Thymus (tissue), 11 donors: ENCODE measurements at regions not wholly inside any gene's neighbourhood (a gene's known extent, or its start where the extent isn't known, plus 50 kb on each side); places are given as distances from the start of the nearest gene placed in this dataset.

Experiments
- DNase-seq, 9 donors: peaks; one replicate each; pipeline ENCODE4 v3.0.0-alpha.2; 2013; ENCODE audit warnings: low spot score in 9 of 9, low read depth in 6 of 9, missing footprints in 1 of 9
- H3K27ac ChIP-seq, 2 donors: one replicate each; pipeline ENCODE4 v1.5.1; 2013; ENCODE audit warnings: control low read depth in 1 of 2, low read depth in 1 of 2, low read length in 1 of 2, mild to moderate bottlenecking in 1 of 2, moderate library complexity in 1 of 2
- H3K27me3 ChIP-seq, 2 donors: one replicate each; pipeline ENCODE4 v1.5.1; 2013; ENCODE audit warnings: low read length in 1 of 2; ENCODE audit not compliant: control insufficient read depth in 2 of 2, insufficient read depth in 1 of 2
- H3K36me3 ChIP-seq, 2 donors: one replicate each; pipeline ENCODE4 v1.5.1; 2013; ENCODE audit warnings: low read length in 1 of 2, mild to moderate bottlenecking in 1 of 2, moderate library complexity in 1 of 2; ENCODE audit not compliant: control insufficient read depth in 2 of 2, insufficient read depth in 2 of 2
- H3K4me1 ChIP-seq, 2 donors: one replicate each; pipeline ENCODE4 v1.5.1; 2013; ENCODE audit warnings: low read length in 2 of 2; ENCODE audit not compliant: control insufficient read depth in 2 of 2, insufficient read depth in 2 of 2
- H3K4me3 ChIP-seq, 2 donors: one replicate each; pipeline ENCODE4 v1.5.1; 2013; ENCODE audit warnings: low read length in 2 of 2, control low read depth in 1 of 2, mild to moderate bottlenecking in 1 of 2
- H3K9me3 ChIP-seq, 2 donors: one replicate each; pipeline ENCODE4 v1.5.1; 2013; ENCODE audit warnings: low read length in 1 of 2, mild to moderate bottlenecking in 1 of 2; ENCODE audit not compliant: control insufficient read depth in 2 of 2, insufficient read depth in 1 of 2
- WGBS: extraction: QIAGEN DNeasy Blood & Tissue Kit; methylation state at CpG from one replicate; pipeline ENCODE4 v1.1.7; 2013; 5-methylcytosine and 5-hydroxymethylcytosine counted together
- donor health status: healthy.

- H3K4me1 ChIP-seq, result no peaks in the 10 kb centered on the region
- DNase-seq, result no peak
- 96% methylated on average over 4 of the region's 4 CpGs for WGBS
- H3K27ac ChIP-seq, result no peak overlapping the region
- H3K36me3 ChIP-seq, result no peaks in the 10 kb centered on the region
- no peaks in the 10 kb centered on the region for H3K9me3 ChIP-seq
- no peaks in the 10 kb centered on the region for H3K27me3 ChIP-seq
- H3K4me3 ChIP-seq, result no peak overlapping the region
Observed at GRCh38 chr14:105873870-105874512, 347.6 kb downstream of the TMEM121 start.

GRCh38 chr14:105876158-105876557, 349.8 kb downstream of the TMEM121 start:
- H3K27ac ChIP-seq, result no peak overlapping the region
- no peaks in the 10 kb centered on the region for H3K36me3 ChIP-seq
- H3K9me3 ChIP-seq, result peaks cover 0 to 4% of the 10 kb centered on the region in 2 donors
- H3K4me1 ChIP-seq, result peaks cover 5 to 13% of the 10 kb centered on the region in 2 donors
- 38% methylated on average over 4 of the region's 4 CpGs for WGBS
- peak in 1 of 9 donors; percentile 12 for DNase-seq
- H3K4me3 ChIP-seq, result no peak overlapping the region
- no peaks in the 10 kb centered on the region for H3K27me3 ChIP-seq

GRCh38 chr14:105876829-105877228, 350.4 kb downstream of the TMEM121 start:
- 97% methylated on average over 8 of the region's 8 CpGs for whole genome bisulfite sequencing
- Histone ChIP-seq H3K36me3 (no peaks in the 10 kb centered on the region), H3K9me3 (peaks cover 0 to 4% of the 10 kb centered on the region in 2 donors), H3K27ac (no peak overlapping the region), H3K4me3 (no peak overlapping the region), H3K4me1 (peaks cover 5 to 13% of the 10 kb centered on the region in 2 donors), H3K27me3 (no peaks in the 10 kb centered on the region)
- DNase-seq, result no peak

- H3K27me3 ChIP-seq, result no peaks in the 10 kb centered on the region
- no peak overlapping the region for H3K4me3 ChIP-seq
- H3K36me3 ChIP-seq, result no peaks in the 10 kb centered on the region
- DNase-seq, result no peak
- WGBS, result 96% methylated on average over 9 of the region's 9 CpGs
- peaks cover 0 to 4% of the 10 kb centered on the region in 2 donors for H3K9me3 ChIP-seq
- peaks cover 5 to 13% of the 10 kb centered on the region in 2 donors for H3K4me1 ChIP-seq
- no peak overlapping the region for H3K27ac ChIP-seq
Observed at GRCh38 chr14:105877645-105878044, 351.3 kb downstream of the TMEM121 start.

- Histone ChIP-seq H3K4me1 (peaks cover 5 to 13% of the 10 kb centered on the region in 2 donors), H3K36me3 (no peaks in the 10 kb centered on the region), H3K27me3 (no peaks in the 10 kb centered on the region), H3K9me3 (peaks cover 0 to 4% of the 10 kb centered on the region in 2 donors), H3K27ac (no peak overlapping the region), H3K4me3 (no peak overlapping the region)
- 98% methylated on average over 12 of the region's 12 CpGs for WGBS
- DNase-seq, result no peak
Observed at GRCh38 chr14:105878125-105878524, 351.7 kb downstream of the TMEM121 start.

- H3K27me3 ChIP-seq, result no peaks in the 10 kb centered on the region
- DNase-seq, result no peak
Observed at GRCh38 chr14:105878554-105878953, 352.2 kb downstream of the TMEM121 start.

GRCh38 chr14:105879503-105879866, 353.1 kb downstream of the TMEM121 start:
- DNase-seq, result no peak
- WGBS, result 17% methylated on average over 7 of the region's 7 CpGs
- peaks cover 0 to 4% of the 10 kb centered on the region in 2 donors for H3K9me3 ChIP-seq
- no peak overlapping the region for H3K4me3 ChIP-seq
- H3K27ac ChIP-seq, result no peak overlapping the region
- no peaks in the 10 kb centered on the region for H3K27me3 ChIP-seq
- peaks cover 5 to 13% of the 10 kb centered on the region in 2 donors for H3K4me1 ChIP-seq
- no peaks in the 10 kb centered on the region for H3K36me3 ChIP-seq

More at GRCh38 chr14:105878554-105878953, 352.2 kb downstream of the TMEM121 start:
- Histone ChIP-seq H3K27ac (no peak overlapping the region), H3K36me3 (no peaks in the 10 kb centered on the region), H3K4me3 (no peak overlapping the region), H3K9me3 (peaks cover 0 to 4% of the 10 kb centered on the region in 2 donors), H3K4me1 (peaks cover 5 to 13% of the 10 kb centered on the region in 2 donors)
- WGBS, result 96% methylated on average over 13 of the region's 13 CpGs

GRCh38 chr14:105879867-105880561, 353.6 kb downstream of the TMEM121 start:
- DNase-seq, result peak in 1 of 9 donors; percentile 24
- Histone ChIP-seq H3K9me3 (peaks cover 0 to 4% of the 10 kb centered on the region in 2 donors), H3K4me1 (peaks cover 5 to 13% of the 10 kb centered on the region in 2 donors), H3K36me3 (no peaks in the 10 kb centered on the region), H3K27me3 (no peaks in the 10 kb centered on the region), H3K27ac (no peak overlapping the region), H3K4me3 (no peak overlapping the region)
- WGBS, result 24% methylated on average over 14 of the region's 14 CpGs

- Histone ChIP-seq H3K9me3 (peaks cover 0 to 8% of the 10 kb centered on the region in 2 donors), H3K27me3 (no peaks in the 10 kb centered on the region), H3K4me3 (no peak overlapping the region), H3K36me3 (no peaks in the 10 kb centered on the region), H3K27ac (no peak overlapping the region), H3K4me1 (peaks cover 5 to 13% of the 10 kb centered on the region in 2 donors)
- DNase-seq, result no peak
- WGBS, result 50% methylated on average over 11 of the region's 11 CpGs
Observed at GRCh38 chr14:105880616-105881015, 354.2 kb downstream of the TMEM121 start.
